ENCODE measurements at regions not wholly inside any gene's neighbourhood (a gene's known extent, or its start where the extent isn't known, plus 50 kb on each side); places are given as distances from the start of the nearest gene placed in this dataset.

GRCh38 chr15:36239509-36239908, 339.9 kb upstream of the CDIN1 start:
- no peaks in the 10 kb centered on the region for H3K4me1 Mint-ChIP-seq (ENCODE audit: low read depth)
- no peaks in the 10 kb centered on the region for H3K36me3 Mint-ChIP-seq (ENCODE audit: low read depth)
- no peak overlapping the region for H3K4me3 Mint-ChIP-seq
- no peak overlapping the region for H3K27ac Mint-ChIP-seq
- intact Hi-C loops (cut with micrococcal nuclease) = no loop called here
- H3K9me3 Mint-ChIP-seq = peaks cover 26% of the 10 kb centered on the region
- H3K27me3 Mint-ChIP-seq = no peaks in the 10 kb centered on the region

- H3K4me3 Mint-ChIP-seq = no peak overlapping the region
- H3K9me3 Mint-ChIP-seq = no peaks in the 10 kb centered on the region
- H3K27ac Mint-ChIP-seq = no peak overlapping the region
- H3K36me3 Mint-ChIP-seq (ENCODE audit: low read depth) = no peaks in the 10 kb centered on the region
- H3K4me1 Mint-ChIP-seq (ENCODE audit: low read depth) = no peaks in the 10 kb centered on the region
- H3K27me3 Mint-ChIP-seq = no peaks in the 10 kb centered on the region
- intact Hi-C loops (cut with micrococcal nuclease) = no loop called here
Observed at GRCh38 chr15:36251450-36251849, 328.0 kb upstream of the CDIN1 start.

DNA sequence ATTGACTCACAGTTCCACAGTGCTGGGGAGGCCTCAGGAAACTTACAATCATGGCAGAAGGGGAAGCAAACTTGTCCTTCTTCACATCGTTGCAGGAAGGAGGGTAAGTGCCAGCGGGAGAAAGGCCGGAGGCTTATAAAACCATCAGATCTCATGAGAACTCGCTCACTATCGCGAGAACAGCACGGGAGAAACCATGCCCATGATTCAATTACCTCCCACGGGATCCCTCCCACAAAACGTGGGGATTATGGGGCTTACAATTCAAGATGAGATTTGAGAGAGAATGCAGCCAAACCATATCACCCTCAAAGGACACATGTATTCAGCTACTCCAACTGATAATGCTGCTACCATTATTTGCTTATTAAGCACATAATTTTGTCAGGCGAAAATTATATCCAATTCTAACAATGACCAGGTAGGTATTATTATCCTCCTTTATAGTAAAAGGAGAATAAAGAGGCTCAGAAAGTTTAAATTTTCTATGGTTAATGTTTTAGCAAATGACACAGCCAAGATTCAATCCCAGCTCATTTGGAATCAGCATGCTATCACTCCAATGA, 327.2 kb upstream of the CDIN1 start:
- Mint-ChIP-seq H3K9me3 (peaks cover 4% of the 10 kb centered on the region), H3K4me3 (no peak overlapping the region), H3K27me3 (no peaks in the 10 kb centered on the region), H3K27ac (no peak overlapping the region), H3K36me3 (ENCODE audit: low read depth) (no peaks in the 10 kb centered on the region), H3K4me1 (ENCODE audit: low read depth) (no peaks in the 10 kb centered on the region)
- intact Hi-C loops (cut with micrococcal nuclease) = no loop called here

DNA sequence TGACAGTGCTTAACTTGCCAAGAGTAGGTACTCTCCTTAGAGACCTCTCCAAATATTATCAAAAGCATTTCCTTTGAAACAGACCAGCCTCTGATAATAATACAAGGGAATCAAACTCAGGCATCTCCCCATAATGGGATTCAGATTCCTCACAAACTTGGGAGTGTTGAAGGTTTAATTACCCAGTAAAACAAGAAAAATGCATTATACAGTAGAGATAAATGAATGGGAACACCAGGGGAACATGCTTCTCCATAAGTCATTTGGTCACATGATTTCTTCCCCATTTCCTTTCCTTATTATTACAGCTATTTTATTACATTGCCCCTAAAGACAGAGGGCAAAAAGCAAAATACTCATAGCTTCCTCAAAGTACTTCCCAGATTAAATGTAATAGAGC, 325.0 kb upstream of the CDIN1 start:
- H3K27ac Mint-ChIP-seq = no peak overlapping the region
- no peaks in the 10 kb centered on the region for H3K27me3 Mint-ChIP-seq
- intact Hi-C loops (cut with micrococcal nuclease) = no loop called here
- H3K4me3 Mint-ChIP-seq = no peak overlapping the region
- no peaks in the 10 kb centered on the region for H3K36me3 Mint-ChIP-seq (ENCODE audit: low read depth)
- peaks cover 12% of the 10 kb centered on the region for H3K9me3 Mint-ChIP-seq
- no peaks in the 10 kb centered on the region for H3K4me1 Mint-ChIP-seq (ENCODE audit: low read depth)

GRCh38 chr15:36256404-36256807, 323.0 kb upstream of the CDIN1 start:
- no peak overlapping the region for H3K4me3 Mint-ChIP-seq
- no peaks in the 10 kb centered on the region for H3K4me1 Mint-ChIP-seq (ENCODE audit: low read depth)
- peaks cover 12% of the 10 kb centered on the region for H3K9me3 Mint-ChIP-seq
- no peaks in the 10 kb centered on the region for H3K27me3 Mint-ChIP-seq
- intact Hi-C loops (cut with micrococcal nuclease) = no loop called here
- no peak overlapping the region for H3K27ac Mint-ChIP-seq
- H3K36me3 Mint-ChIP-seq (ENCODE audit: low read depth) = no peaks in the 10 kb centered on the region

DNA sequence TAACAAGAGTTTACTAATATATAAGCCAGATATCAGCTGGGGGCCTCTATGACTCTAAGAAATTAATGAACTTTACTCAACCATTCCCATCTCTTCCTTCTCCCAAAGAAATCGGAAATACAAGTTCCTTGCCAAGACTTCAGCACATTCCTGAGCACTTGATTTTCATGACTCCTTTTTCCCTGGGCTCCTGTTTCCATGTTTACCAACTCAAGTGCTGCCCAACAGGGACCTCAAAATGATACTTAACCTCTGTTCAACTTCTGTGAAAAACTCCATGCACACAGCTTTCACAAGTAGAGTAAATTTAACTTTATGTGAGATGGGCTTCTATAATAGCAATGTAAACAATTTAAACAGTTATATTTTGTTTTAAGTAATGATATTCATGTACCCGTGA, 315.8 kb upstream of the CDIN1 start:
- H3K36me3 Mint-ChIP-seq (ENCODE audit: low read depth) = no peaks in the 10 kb centered on the region
- no peak overlapping the region for H3K27ac Mint-ChIP-seq
- H3K4me1 Mint-ChIP-seq (ENCODE audit: low read depth) = no peaks in the 10 kb centered on the region
- no peak overlapping the region for H3K4me3 Mint-ChIP-seq
- no peaks in the 10 kb centered on the region for H3K9me3 Mint-ChIP-seq
- H3K27me3 Mint-ChIP-seq = no peaks in the 10 kb centered on the region
- intact Hi-C loops (cut with micrococcal nuclease) = no loop called here

- no peak overlapping the region for H3K4me3 Mint-ChIP-seq
- no peaks in the 10 kb centered on the region for H3K4me1 Mint-ChIP-seq (ENCODE audit: low read depth)
- H3K27me3 Mint-ChIP-seq = no peaks in the 10 kb centered on the region
- H3K36me3 Mint-ChIP-seq (ENCODE audit: low read depth) = no peaks in the 10 kb centered on the region
- H3K27ac Mint-ChIP-seq = no peak overlapping the region
- intact Hi-C loops (cut with micrococcal nuclease) = no loop called here
- H3K9me3 Mint-ChIP-seq = no peaks in the 10 kb centered on the region
Observed at GRCh38 chr15:36265422-36265821, 314.0 kb upstream of the CDIN1 start.

DNA sequence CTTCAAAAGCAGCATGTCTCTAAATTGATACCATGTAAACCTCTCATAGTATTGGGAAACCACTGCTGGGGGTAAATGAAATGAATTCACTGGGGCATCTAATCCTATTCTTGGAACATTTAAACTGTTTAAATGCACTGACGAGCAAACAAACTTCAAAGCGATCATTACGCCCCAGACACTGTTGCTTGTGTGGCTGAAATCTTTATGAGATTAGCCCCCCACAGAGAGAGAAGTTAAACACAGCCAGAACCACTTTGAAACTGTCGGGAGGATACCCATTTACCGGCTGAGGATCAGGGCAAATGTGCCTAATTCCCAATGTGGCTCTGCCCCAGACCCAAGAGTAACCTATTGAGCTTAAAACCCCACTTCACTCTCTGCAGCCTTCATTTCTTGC, 308.4 kb upstream of the CDIN1 start:
- Mint-ChIP-seq H3K27ac (no peak overlapping the region), H3K27me3 (no peaks in the 10 kb centered on the region), H3K4me3 (no peak overlapping the region), H3K4me1 (ENCODE audit: low read depth) (no peaks in the 10 kb centered on the region), H3K9me3 (peaks cover 24% of the 10 kb centered on the region), H3K36me3 (ENCODE audit: low read depth) (no peaks in the 10 kb centered on the region)
- intact Hi-C loops (cut with micrococcal nuclease) = no loop called here

DNA sequence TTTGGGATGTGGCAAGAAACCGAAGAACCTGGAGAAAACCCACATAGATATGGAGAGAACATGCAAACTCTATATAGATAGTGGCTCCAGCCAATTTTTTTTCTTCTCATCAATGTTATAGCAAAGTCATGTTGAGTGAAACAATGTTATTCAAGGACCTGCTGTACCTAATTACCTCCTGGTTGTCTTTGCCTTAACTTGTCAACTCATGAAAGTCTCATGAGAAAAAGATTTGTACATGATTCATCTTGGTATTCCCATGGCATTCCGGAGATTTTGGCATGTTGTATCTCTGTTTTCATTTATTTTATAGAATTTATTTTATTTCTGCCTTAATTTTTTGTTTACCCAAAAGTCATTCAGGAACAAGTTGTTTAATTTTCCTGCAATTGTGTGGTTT, 303.8 kb upstream of the CDIN1 start:
- Mint-ChIP-seq H3K36me3 (ENCODE audit: low read depth) (no peaks in the 10 kb centered on the region), H3K27me3 (no peaks in the 10 kb centered on the region), H3K27ac (no peak overlapping the region), H3K4me3 (no peak overlapping the region), H3K4me1 (ENCODE audit: low read depth) (no peaks in the 10 kb centered on the region), H3K9me3 (peaks cover 65% of the 10 kb centered on the region)
- intact Hi-C loops (cut with micrococcal nuclease) = no loop called here

GRCh38 chr15:36278219-36278618, 301.2 kb upstream of the CDIN1 start:
- H3K27ac Mint-ChIP-seq = no peak overlapping the region
- intact Hi-C loops (cut with micrococcal nuclease) = no loop called here
- no peaks in the 10 kb centered on the region for H3K27me3 Mint-ChIP-seq
- H3K9me3 Mint-ChIP-seq = peaks cover 59% of the 10 kb centered on the region
- no peaks in the 10 kb centered on the region for H3K36me3 Mint-ChIP-seq (ENCODE audit: low read depth)
- no peaks in the 10 kb centered on the region for H3K4me1 Mint-ChIP-seq (ENCODE audit: low read depth)
- H3K4me3 Mint-ChIP-seq = no peak overlapping the region

GRCh38 chr15:36282821-36283220, 296.6 kb upstream of the CDIN1 start:
- Mint-ChIP-seq H3K27me3 (no peaks in the 10 kb centered on the region), H3K4me1 (ENCODE audit: low read depth) (no peaks in the 10 kb centered on the region), H3K36me3 (ENCODE audit: low read depth) (no peaks in the 10 kb centered on the region), H3K4me3 (no peak overlapping the region), H3K27ac (no peak overlapping the region), H3K9me3 (peaks cover 52% of the 10 kb centered on the region)
- intact Hi-C loops (cut with micrococcal nuclease) = no loop called here

DNA sequence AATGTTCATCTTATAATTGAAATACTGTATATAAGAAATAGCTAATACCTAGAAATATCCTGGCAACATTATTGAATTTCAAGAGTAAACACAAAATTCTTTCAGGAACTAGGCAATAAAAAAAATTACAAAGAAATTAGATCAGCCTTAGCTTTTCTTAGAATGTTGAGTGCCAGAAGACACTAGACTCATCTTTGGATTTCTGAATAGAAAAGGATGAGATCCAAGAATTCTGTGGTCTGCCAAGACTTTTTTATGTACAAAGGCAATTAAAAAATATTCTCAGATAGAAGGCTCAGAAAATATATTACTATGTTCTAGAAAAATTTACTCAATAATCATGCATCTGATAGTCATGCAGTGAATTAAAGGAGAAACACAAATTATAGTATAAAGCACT, 294.5 kb upstream of the CDIN1 start:
- intact Hi-C loops (cut with micrococcal nuclease) = no loop called here
- no peaks in the 10 kb centered on the region for H3K4me1 Mint-ChIP-seq (ENCODE audit: low read depth)
- peaks cover 53% of the 10 kb centered on the region for H3K9me3 Mint-ChIP-seq
- H3K27me3 Mint-ChIP-seq = no peaks in the 10 kb centered on the region
- H3K27ac Mint-ChIP-seq = no peak overlapping the region
- no peaks in the 10 kb centered on the region for H3K36me3 Mint-ChIP-seq (ENCODE audit: low read depth)
- H3K4me3 Mint-ChIP-seq = no peak overlapping the region

GRCh38 chr15:36291501-36291900, 287.9 kb upstream of the CDIN1 start:
- Mint-ChIP-seq H3K9me3 (peaks cover 36% of the 10 kb centered on the region), H3K36me3 (ENCODE audit: low read depth) (no peaks in the 10 kb centered on the region), H3K27me3 (no peaks in the 10 kb centered on the region), H3K4me3 (no peak overlapping the region), H3K27ac (no peak overlapping the region), H3K4me1 (ENCODE audit: low read depth) (no peaks in the 10 kb centered on the region)
- intact Hi-C loops (cut with micrococcal nuclease) = no loop called here

GRCh38 chr15:36294359-36294758, 285.1 kb upstream of the CDIN1 start:
- no peaks in the 10 kb centered on the region for H3K4me1 Mint-ChIP-seq (ENCODE audit: low read depth)
- intact Hi-C loops (cut with micrococcal nuclease) = no loop called here

GRCh38 chr15:36301947-36302346, 277.5 kb upstream of the CDIN1 start:
- no peak overlapping the region for H3K4me3 Mint-ChIP-seq
- H3K27me3 Mint-ChIP-seq = no peaks in the 10 kb centered on the region
- H3K4me1 Mint-ChIP-seq (ENCODE audit: low read depth) = no peaks in the 10 kb centered on the region
- H3K27ac Mint-ChIP-seq = no peak overlapping the region
- peaks cover 16% of the 10 kb centered on the region for H3K9me3 Mint-ChIP-seq
- no peaks in the 10 kb centered on the region for H3K36me3 Mint-ChIP-seq (ENCODE audit: low read depth)
- intact Hi-C loops (cut with micrococcal nuclease) = no loop called here

More at GRCh38 chr15:36294359-36294758, 285.1 kb upstream of the CDIN1 start:
- H3K27me3 Mint-ChIP-seq = no peaks in the 10 kb centered on the region
- peaks cover 17% of the 10 kb centered on the region for H3K9me3 Mint-ChIP-seq
- H3K36me3 Mint-ChIP-seq (ENCODE audit: low read depth) = no peaks in the 10 kb centered on the region
- H3K27ac Mint-ChIP-seq = no peak overlapping the region
- H3K4me3 Mint-ChIP-seq = no peak overlapping the region
